GM13977 (cell line): ENCODE measurements at regions not wholly inside any gene's neighbourhood (a gene's known extent, or its start where the extent isn't known, plus 50 kb on each side); places are given as distances from the start of the nearest gene placed in this dataset.

ENCODE experiments used
- DNase-seq: peaks from one replicate; pipeline ENCODE4 v3.0.0; 2012; ENCODE audit warnings: low spot score
- in situ Hi-C: fragments of 300-500 bp; cut with MboI; formaldehyde crosslinking; loops from one replicate; pipeline ENCODE4 v1.12.0; 2022; ENCODE audit warnings: low sequenced_read_pairs, low pct_unique_long_range_greater_than_20kb, mixed read lengths, inconsistent platforms; ENCODE audit not compliant: unreplicated experiment
- TF ChIP-seq, protein P1 (sequence below): IDR thresholded peaks from 2 replicates; pipeline ENCODE4 v1.5.1; 2012; ENCODE audit warnings: mild to moderate bottlenecking, control low read depth; ENCODE audit not compliant: insufficient read depth; ENCODE audit errors: extremely low read depth, missing control alignments

- no peak for DNase-seq
- TF ChIP-seq, protein P1, sequence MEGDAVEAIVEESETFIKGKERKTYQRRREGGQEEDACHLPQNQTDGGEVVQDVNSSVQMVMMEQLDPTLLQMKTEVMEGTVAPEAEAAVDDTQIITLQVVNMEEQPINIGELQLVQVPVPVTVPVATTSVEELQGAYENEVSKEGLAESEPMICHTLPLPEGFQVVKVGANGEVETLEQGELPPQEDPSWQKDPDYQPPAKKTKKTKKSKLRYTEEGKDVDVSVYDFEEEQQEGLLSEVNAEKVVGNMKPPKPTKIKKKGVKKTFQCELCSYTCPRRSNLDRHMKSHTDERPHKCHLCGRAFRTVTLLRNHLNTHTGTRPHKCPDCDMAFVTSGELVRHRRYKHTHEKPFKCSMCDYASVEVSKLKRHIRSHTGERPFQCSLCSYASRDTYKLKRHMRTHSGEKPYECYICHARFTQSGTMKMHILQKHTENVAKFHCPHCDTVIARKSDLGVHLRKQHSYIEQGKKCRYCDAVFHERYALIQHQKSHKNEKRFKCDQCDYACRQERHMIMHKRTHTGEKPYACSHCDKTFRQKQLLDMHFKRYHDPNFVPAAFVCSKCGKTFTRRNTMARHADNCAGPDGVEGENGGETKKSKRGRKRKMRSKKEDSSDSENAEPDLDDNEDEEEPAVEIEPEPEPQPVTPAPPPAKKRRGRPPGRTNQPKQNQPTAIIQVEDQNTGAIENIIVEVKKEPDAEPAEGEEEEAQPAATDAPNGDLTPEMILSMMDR, result no peak
- in situ Hi-C loops, result no loop called here
Measured at GRCh38 chr3:110246796-110247376, 824.7 kb upstream of the NECTIN3 start.

- DNase-seq, result no peak
- in situ Hi-C loops, result no loop called here
- TF ChIP-seq, protein P1, result no peak
Measured at GRCh38 chr3:110248666-110249065, 823.0 kb upstream of the NECTIN3 start.

DNA sequence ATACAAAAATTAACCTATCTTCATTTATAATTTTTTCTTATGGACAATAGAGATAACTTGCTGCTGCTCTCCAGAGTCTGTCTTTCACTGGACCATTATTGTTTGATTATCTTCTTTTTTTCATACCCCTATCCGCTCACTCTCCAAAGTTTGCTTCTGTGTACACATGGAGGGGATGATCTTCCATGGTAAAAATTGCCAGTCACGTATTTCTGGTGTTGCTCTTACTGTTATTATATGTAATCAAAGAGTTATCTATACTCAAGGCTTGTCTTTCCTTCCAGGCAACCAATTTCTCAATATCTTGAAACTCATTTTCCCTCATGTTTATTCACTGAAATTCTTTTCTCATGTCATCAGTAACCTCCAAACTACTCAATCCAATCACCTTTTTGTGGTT is 817.8 kb upstream of the NECTIN3 start:
- in situ Hi-C loops, result no loop called here
- no peak for DNase-seq
- TF ChIP-seq, protein P1, result no peak

- in situ Hi-C loops, result no loop called here
- TF ChIP-seq, protein P1, result no peak
- no peak for DNase-seq
Measured at GRCh38 chr3:110254591-110254990, 817.0 kb upstream of the NECTIN3 start.

DNA sequence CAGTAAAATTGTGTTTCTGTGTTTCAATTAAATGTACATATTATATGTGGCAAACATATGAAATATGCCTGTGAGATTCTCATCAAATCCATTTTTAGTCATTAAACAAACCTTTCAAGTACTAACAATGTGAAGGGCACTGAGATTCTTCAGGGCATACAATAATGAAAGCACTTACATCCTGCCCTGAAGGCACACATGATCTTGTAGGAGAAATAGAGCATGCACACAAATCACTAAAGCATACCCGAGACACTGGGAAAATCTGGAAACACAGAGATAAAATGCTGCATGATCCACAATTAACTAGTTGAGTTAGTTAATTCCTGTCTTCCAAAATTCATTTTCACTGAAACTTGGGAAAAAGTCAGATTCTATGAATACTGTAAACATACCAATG is 810.5 kb upstream of the NECTIN3 start:
- TF ChIP-seq, protein P1, result no peak
- in situ Hi-C loops, result no loop called here
- no peak for DNase-seq

GRCh38 chr3:110262896-110263295 is 808.7 kb upstream of the NECTIN3 start:
- DNase-seq, result no peak
- TF ChIP-seq, protein P1, result no peak
- in situ Hi-C loops, result no loop called here

GRCh38 chr3:110265302-110265701 is 806.3 kb upstream of the NECTIN3 start:
- in situ Hi-C loops, result no loop called here
- TF ChIP-seq, protein P1, result no peak
- DNase-seq, result no peak
